GM23248 (cell line): ENCODE measurements at regions not wholly inside any gene's neighbourhood (a gene's known extent, or its start where the extent isn't known, plus 50 kb on each side); places are given as distances from the start of the nearest gene placed in this dataset.

Experiments used
- EZH2 ChIP-seq: fragments of 200-600 bp; sonication (generic); IDR thresholded peaks from 2 replicates; pipeline ENCODE4 v1.6.1; 2018; ENCODE audit warnings: antibody characterized with exemption, mild to moderate bottlenecking; ENCODE audit not compliant: insufficient read depth, poor library complexity, severe bottlenecking
- EZH2phosphoT487 ChIP-seq: fragments of 200-600 bp; sonication (generic); IDR thresholded peaks from 2 replicates; pipeline ENCODE4 v1.6.1; 2018; ENCODE audit warnings: antibody characterized with exemption, moderate library complexity, mild to moderate bottlenecking, low read depth; ENCODE audit not compliant: insufficient read depth

DNA sequence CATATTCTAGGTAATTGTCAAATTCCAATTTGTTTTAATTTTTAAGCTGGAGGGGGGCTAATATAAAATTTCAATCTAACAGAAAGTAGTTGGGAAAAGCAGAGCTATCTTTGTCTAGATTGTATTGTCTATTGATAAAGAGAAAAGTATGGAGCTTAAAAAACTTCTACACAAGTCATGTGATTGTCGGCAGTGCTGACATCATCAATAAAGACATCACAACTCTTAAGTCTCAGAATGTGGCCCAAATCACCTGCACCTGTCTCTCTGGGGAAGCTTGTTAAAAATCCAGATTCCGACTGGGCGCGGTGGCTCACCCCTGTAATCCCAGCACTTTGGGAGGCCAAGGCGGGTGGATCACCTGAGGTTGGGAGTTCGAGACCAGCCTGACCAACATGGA is 333.8 kb downstream of the RASEF start:
- no peak for TF ChIP-seq EZH2phosphoT487
- TF ChIP-seq EZH2: no peak
